HEK293T (cell line): ENCODE measurements at regions not wholly inside any gene's neighbourhood (a gene's known extent, or its start where the extent isn't known, plus 50 kb on each side); places are given as distances from the start of the nearest gene placed in this dataset.

ENCODE experiments used
- CTCF ChIA-PET: fragments of 350-600 bp; formaldehyde crosslinking; extraction: SDS; loops from one replicate; lab custom pipeline; 2021; ENCODE audit warnings: antibody characterized with exemption, inconsistent platforms; lab: Yijun Ruan, JAX
- POLR2A ChIA-PET: fragments of 350-600 bp; formaldehyde crosslinking; extraction: SDS; loops from one replicate; lab custom pipeline; 2020; ENCODE audit warnings: antibody characterized with exemption, inconsistent platforms; lab: Yijun Ruan, JAX
- DNase-seq: peaks from one replicate; pipeline ENCODE4 v3.0.0; 2012; ENCODE audit warnings: mixed read lengths; ENCODE audit errors: extremely low spot score
- ARNT ChIP-seq: fragments of 450-650 bp; IDR thresholded peaks from 2 replicates; pipeline ENCODE4 v1.6.1; 2017; ENCODE audit warnings: mild to moderate bottlenecking
- BHLHE40 ChIP-seq: fragments of 450-650 bp; IDR thresholded peaks from 2 replicates; pipeline ENCODE4 v1.6.1; 2016; ENCODE audit warnings: mild to moderate bottlenecking, moderate library complexity, borderline replicate concordance
- CTBP1 ChIP-seq: fragments of 450-650 bp; IDR thresholded peaks from 2 replicates; pipeline ENCODE4 v1.6.1; 2016; ENCODE audit warnings: borderline replicate concordance
- ELF4 ChIP-seq: fragments of 450-650 bp; IDR thresholded peaks from 2 replicates; pipeline ENCODE4 v1.6.1; 2017; ENCODE audit warnings: antibody characterized with exemption
- FOXA1 ChIP-seq: fragments of 450-650 bp; IDR thresholded peaks from 2 replicates; pipeline ENCODE4 v1.6.1; 2016; ENCODE audit warnings: mild to moderate bottlenecking
- FOXK2 ChIP-seq: fragments of 450-650 bp; IDR thresholded peaks from 2 replicates; pipeline ENCODE4 v1.6.1; 2016; ENCODE audit warnings: mild to moderate bottlenecking
- FOXM1 ChIP-seq: fragments of 450-650 bp; IDR thresholded peaks from 2 replicates; pipeline ENCODE4 v1.6.1; 2017; ENCODE audit warnings: mild to moderate bottlenecking, borderline replicate concordance
- HDGF ChIP-seq: fragments of 450-650 bp; IDR thresholded peaks from 2 replicates; pipeline ENCODE4 v1.6.1; 2017; ENCODE audit warnings: antibody characterized with exemption, borderline replicate concordance
- L3MBTL2 ChIP-seq: fragments of 450-650 bp; conservative IDR thresholded peaks from 2 replicates; pipeline ENCODE4 v1.6.1; 2016; ENCODE audit warnings: mild to moderate bottlenecking
- LEF1 ChIP-seq: fragments of 450-650 bp; IDR thresholded peaks from 2 replicates; pipeline ENCODE4 v1.6.1; 2017; ENCODE audit warnings: mild to moderate bottlenecking, borderline replicate concordance
- NFRKB ChIP-seq: fragments of 450-650 bp; IDR thresholded peaks from 2 replicates; pipeline ENCODE4 v1.6.1; 2016; ENCODE audit warnings: mild to moderate bottlenecking, moderate library complexity
- PKNOX1 ChIP-seq: fragments of 450-650 bp; IDR thresholded peaks from 2 replicates; pipeline ENCODE4 v1.6.1; 2016
- SP1 ChIP-seq: fragments of 450-650 bp; IDR thresholded peaks from 2 replicates; pipeline ENCODE4 v1.6.1; 2017
- SUZ12 ChIP-seq: fragments of 450-650 bp; IDR thresholded peaks from 2 replicates; pipeline ENCODE4 v1.6.1; 2016; ENCODE audit warnings: mild to moderate bottlenecking
- TARDBP ChIP-seq: fragments of 450-650 bp; IDR thresholded peaks from 2 replicates; pipeline ENCODE4 v1.6.1; 2016
- ZNF384 ChIP-seq: fragments of 450-650 bp; IDR thresholded peaks from 2 replicates; pipeline ENCODE4 v1.6.1; 2016

- no peak for DNase-seq
- ChIA-PET CTCF (no interaction called here), POLR2A (no interaction called here)
- TF ChIP-seq FOXA1 (no peak), PKNOX1 (no peak), NFRKB (no peak), BHLHE40 (no peak), ELF4 (no peak), TARDBP (no peak), SUZ12 (no peak), LEF1 (no peak), HDGF (no peak), FOXK2 (no peak), CTBP1 (no peak), ARNT (no peak), L3MBTL2 (no peak), FOXM1 (no peak)
These were observed 189.7 kb upstream of the STT3B start for GRCh38 chr3:31343075-31343474.

- DNase-seq: no peak
- POLR2A ChIA-PET: no interaction called here
- CTCF ChIA-PET: no interaction called here
- no peak for TF ChIP-seq FOXA1
- no peak for TF ChIP-seq LEF1
- TF ChIP-seq ELF4: no peak
- no peak for TF ChIP-seq SP1
These were observed 187.1 kb upstream of the STT3B start for GRCh38 chr3:31345581-31345980.

- DNase-seq: no peak
- ChIA-PET CTCF (no interaction called here), POLR2A (no interaction called here)
- TF ChIP-seq ZNF384: no peak
- TF ChIP-seq CTBP1: no peak
- TF ChIP-seq FOXA1: no peak
- no peak for TF ChIP-seq SUZ12
- no peak for TF ChIP-seq LEF1
- TF ChIP-seq TARDBP: no peak
- no peak for TF ChIP-seq SP1
- no peak for TF ChIP-seq ARNT
These were observed 186.2 kb upstream of the STT3B start for GRCh38 chr3:31346542-31346979.

- POLR2A ChIA-PET: no interaction called here
- CTCF ChIA-PET: no interaction called here
- TF ChIP-seq PKNOX1 (no peak), FOXM1 (no peak), BHLHE40 (no peak), ARNT (no peak), ZNF384 (no peak), SUZ12 (no peak), FOXA1 (no peak), TARDBP (no peak), L3MBTL2 (no peak), LEF1 (no peak), CTBP1 (no peak), HDGF (no peak), ELF4 (no peak), SP1 (no peak), NFRKB (no peak)
- no peak for DNase-seq
These were observed 183.6 kb upstream of the STT3B start for GRCh38 chr3:31349001-31349748.

- ChIA-PET POLR2A (no interaction called here), CTCF (interaction anchor here (0.6 kb wide), 1 partner anchor 779 kb away, joined by 4 read pairs; no protein-coding TSS in a partner anchor)
- TF ChIP-seq BHLHE40 (no peak), FOXK2 (no peak), ARNT (no peak), FOXA1 (no peak), LEF1 (no peak), ELF4 (no peak), CTBP1 (no peak), ZNF384 (no peak), SP1 (no peak), SUZ12 (no peak), L3MBTL2 (no peak), TARDBP (no peak), PKNOX1 (no peak), NFRKB (no peak), FOXM1 (no peak), HDGF (no peak)
- no peak for DNase-seq
These were observed 182.4 kb upstream of the STT3B start for GRCh38 chr3:31350307-31350706.

GRCh38 chr3:31352331-31352730 is 180.4 kb upstream of the STT3B start:
- ChIA-PET CTCF (no interaction called here), POLR2A (no interaction called here)
- no peak for TF ChIP-seq ZNF384
- TF ChIP-seq FOXA1: no peak
- TF ChIP-seq HDGF: no peak
- TF ChIP-seq CTBP1: no peak
- TF ChIP-seq ELF4: no peak
- no peak for TF ChIP-seq ARNT
- no peak for TF ChIP-seq SUZ12
- TF ChIP-seq FOXK2: no peak
- TF ChIP-seq TARDBP: no peak
- no peak for TF ChIP-seq SP1
- no peak for TF ChIP-seq L3MBTL2
- TF ChIP-seq FOXM1: no peak
- TF ChIP-seq BHLHE40: no peak
- TF ChIP-seq NFRKB: no peak
- TF ChIP-seq PKNOX1: no peak
- TF ChIP-seq LEF1: no peak

More at GRCh38 chr3:31352331-31352730, 180.4 kb upstream of the STT3B start:
- DNase-seq: no peak
